GM12875 (cell line): ENCODE measurements at regions not wholly inside any gene's neighbourhood (a gene's known extent, or its start where the extent isn't known, plus 50 kb on each side); places are given as distances from the start of the nearest gene placed in this dataset.

ENCODE experiments used
- H3K4me3 ChIP-seq: one replicate; pipeline ENCODE4 v1.5.1; 2011; ENCODE audit warnings: low read depth, low read length, control low read depth
- TF ChIP-seq, protein P1 (sequence below): IDR thresholded peaks from 2 replicates; pipeline ENCODE4 v1.5.1; 2011; ENCODE audit warnings: low read depth, mild to moderate bottlenecking, control low read depth, inconsistent platforms, low read length, moderate library complexity, borderline replicate concordance; ENCODE audit not compliant: insufficient read depth

DNA sequence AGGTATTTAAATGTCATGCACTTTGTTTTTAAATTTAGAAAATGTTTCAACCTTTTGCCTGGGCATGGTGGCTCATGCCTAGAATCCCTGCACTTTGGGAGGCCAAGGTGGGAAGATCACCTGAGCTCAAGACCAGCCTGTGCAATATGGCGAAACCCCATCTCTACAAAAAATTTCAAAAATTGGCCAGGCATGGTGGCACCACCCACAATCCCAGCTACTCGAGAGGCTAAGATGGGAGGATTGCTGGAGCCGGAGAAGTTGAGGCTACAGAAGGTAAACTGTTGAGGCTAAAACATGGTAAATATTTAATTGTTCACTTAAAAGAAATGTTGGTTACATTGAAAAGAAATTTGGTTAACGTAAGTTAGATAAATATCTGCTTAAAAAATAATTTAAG lies 108.4 kb upstream of the IGLL5 start:
- TF ChIP-seq, protein P1, sequence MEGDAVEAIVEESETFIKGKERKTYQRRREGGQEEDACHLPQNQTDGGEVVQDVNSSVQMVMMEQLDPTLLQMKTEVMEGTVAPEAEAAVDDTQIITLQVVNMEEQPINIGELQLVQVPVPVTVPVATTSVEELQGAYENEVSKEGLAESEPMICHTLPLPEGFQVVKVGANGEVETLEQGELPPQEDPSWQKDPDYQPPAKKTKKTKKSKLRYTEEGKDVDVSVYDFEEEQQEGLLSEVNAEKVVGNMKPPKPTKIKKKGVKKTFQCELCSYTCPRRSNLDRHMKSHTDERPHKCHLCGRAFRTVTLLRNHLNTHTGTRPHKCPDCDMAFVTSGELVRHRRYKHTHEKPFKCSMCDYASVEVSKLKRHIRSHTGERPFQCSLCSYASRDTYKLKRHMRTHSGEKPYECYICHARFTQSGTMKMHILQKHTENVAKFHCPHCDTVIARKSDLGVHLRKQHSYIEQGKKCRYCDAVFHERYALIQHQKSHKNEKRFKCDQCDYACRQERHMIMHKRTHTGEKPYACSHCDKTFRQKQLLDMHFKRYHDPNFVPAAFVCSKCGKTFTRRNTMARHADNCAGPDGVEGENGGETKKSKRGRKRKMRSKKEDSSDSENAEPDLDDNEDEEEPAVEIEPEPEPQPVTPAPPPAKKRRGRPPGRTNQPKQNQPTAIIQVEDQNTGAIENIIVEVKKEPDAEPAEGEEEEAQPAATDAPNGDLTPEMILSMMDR, result no peak
- no peak overlapping the region for H3K4me3 ChIP-seq

DNA sequence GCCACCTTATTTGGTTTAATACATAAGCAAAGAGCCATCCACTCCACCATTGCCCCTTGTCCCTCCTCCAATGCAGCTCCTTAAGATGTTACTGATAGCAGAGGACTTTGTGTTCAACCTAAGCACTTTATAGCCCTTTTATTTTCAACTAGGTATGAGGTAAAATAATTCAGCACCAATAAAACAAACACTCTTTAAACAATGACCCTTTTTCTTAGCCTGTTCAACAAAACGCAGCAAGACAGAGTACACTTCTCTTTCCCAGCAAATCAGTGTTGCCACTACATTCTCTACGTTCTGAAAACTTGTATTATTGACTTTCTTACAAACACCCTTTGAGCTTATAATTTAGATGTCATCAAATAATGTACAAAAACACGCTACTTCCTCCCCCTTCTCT lies 104.0 kb upstream of the IGLL5 start:
- no peak overlapping the region for H3K4me3 ChIP-seq

DNA sequence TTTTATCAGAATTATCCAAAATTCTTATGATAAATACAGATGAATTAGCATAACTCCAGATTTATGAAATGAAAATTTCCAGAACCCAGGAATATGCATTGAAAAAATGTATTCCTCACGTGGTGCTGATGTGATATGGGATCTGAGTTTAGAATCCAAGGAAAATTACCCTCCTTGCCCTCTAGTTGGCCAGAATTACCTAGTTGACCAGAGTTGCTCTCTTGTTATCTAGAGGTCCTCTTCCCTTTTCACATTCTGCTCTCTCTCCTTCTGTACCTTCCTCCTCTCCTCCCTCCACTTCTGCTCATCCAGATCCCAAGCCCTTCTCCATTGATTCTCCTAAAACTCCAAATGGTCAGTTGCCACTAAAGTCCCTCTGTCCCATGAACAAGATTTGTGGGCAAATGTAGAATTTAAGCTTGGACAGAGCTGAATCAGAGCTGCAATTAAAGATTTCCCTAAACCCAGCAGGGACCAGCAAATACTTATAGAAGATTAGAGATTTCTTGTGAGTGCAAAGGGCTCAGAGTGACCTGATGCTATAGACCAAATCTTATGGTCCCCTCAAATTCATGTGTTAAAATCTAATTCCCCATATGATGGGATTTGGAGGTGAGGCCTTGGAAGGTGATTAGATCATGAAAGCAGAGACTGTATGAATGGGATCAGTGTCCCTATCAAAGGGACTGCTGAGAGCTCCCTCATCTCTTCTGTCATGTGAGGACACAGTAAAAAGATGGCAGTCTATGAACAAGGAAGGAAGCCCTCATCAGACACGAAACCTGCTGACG lies 103.2 kb upstream of the IGLL5 start:
- no peak overlapping the region for H3K4me3 ChIP-seq
- TF ChIP-seq, protein P1, result no peak

More for the DNA sequence above, 104.0 kb upstream of the IGLL5 start:
- TF ChIP-seq, protein P1, result no peak

DNA sequence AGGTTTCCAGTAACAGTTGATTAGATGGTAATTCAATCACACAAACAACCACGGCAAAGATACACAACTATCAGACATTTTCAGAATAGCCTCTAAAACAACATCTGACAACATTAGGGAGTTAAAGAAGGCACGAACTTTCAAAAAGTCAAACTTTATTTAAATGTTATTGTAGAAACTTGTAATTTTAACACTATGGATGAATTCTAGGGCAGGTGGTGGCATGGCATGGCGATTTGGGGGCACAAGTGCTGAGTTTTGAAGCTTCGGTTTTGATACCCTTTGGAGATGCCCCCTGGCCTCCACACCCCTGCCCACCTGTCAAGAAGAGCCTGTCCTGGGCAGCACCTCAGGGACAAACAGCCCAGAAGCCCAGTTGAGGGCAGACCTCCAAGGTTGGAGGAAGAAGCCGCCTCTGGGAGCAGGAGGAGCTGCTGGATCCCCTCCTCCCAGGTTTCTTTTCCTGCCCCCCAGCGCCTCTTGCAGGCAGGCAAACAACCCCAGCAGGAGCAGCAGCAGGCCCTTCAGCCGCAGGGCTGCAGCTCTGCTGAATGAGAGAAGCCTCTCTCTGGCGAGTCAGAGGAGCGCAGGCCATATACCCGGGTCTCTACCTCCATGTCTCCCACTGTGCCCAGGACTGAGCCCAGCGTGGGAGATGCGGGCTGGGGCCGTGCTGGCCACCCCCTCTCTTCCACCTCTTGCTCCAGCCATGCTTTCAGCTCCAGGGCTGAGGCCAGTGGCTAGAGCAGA lies 102.1 kb upstream of the IGLL5 start:
- no peak overlapping the region for H3K4me3 ChIP-seq
- TF ChIP-seq, protein P1, result no peak

DNA sequence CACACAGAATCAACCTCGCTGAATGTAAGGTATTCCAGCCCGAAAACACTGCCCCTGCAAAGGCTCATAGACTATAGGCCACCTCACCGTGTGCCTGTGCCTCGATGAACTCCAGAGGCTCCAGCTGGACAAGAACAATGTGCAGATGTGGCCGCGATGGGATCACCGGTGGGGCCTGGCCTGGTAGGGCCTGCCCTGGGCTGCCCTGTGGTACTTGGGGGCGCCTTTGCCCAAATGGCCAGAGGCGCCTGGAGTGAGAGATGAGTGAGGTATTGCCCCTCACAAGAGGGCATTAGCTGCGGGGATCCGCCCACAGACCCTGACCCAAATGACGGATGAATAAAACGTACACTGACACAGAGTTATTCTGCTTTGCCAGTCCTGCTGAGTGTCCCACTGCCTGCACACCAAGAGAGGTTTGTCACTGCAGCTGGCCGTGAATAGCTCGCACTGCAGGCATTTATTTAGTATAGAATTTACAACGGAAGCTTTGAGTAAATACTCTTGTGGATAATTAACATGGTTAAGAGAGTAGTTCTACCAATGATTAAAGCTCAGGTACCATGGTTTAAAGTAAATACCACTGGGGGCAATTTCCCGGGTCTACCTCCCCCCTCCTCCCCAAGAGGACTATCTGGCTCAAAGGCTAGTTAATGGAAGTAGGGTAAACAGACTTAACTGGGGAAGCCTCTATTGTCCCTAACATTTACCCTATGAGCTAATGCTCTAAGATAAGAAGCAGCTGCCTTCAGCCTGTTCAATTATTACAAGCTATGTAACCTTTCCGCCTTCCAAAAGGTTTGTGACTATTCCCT lies 101.1 kb upstream of the IGLL5 start:
- H3K4me3 ChIP-seq, result no peak overlapping the region
- TF ChIP-seq, protein P1, result no peak

DNA sequence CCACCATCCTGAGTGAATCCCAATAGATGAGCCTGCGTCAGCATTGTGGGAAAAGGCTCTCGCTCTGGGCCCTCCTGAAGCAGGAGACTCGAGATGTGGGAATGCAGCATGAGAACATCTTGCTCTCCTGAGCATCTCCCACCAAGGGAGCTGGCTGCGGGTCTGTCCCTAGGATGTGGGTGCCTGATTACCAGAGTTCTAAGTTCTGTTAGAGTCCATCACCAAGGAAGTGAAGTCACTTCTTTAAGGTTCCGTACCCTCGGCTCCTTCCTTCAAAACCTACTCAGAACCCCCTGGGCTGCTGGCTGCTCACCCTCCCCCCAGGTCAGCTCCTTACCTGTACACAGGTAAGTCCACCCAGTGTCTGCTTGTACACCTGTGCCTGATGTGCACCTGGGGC lies 100.5 kb upstream of the IGLL5 start:
- H3K4me3 ChIP-seq, result no peak overlapping the region
- TF ChIP-seq, protein P1, result no peak
